Fibroblast of gingiva (primary cell): ENCODE measurements at regions not wholly inside any gene's neighbourhood (a gene's known extent, or its start where the extent isn't known, plus 50 kb on each side); places are given as distances from the start of the nearest gene placed in this dataset.
"Not testable (repeated sequence)": the region's sequence is repeated elsewhere in the genome, so short reads cannot be mapped to it uniquely, and the experiment has no call there.

Source experiments
- DNase-seq: peaks from one replicate; pipeline ENCODE4 v3.0.0-alpha.2; 2011; ENCODE audit warnings: low read depth

DNA sequence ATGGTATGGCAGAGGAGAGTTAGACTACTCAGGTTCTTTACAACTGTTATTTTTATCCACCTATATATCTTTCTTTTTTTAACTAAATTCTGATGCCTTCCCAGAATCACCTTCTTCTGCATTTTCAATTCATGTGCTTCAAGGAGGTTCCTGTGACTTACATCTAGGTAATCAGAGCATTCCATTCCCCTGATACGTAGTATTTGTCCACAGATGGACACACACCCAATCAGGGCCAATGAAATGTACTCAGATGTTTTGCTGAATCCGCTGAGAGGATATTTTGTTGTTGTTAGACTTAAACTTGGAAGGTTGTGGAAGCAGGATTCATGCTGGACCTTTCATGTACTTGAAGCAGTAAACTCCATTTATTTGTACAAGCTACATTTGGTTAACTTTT lies 159.4 kb upstream of the FER start:
- DNase-seq, result no peak

DNA sequence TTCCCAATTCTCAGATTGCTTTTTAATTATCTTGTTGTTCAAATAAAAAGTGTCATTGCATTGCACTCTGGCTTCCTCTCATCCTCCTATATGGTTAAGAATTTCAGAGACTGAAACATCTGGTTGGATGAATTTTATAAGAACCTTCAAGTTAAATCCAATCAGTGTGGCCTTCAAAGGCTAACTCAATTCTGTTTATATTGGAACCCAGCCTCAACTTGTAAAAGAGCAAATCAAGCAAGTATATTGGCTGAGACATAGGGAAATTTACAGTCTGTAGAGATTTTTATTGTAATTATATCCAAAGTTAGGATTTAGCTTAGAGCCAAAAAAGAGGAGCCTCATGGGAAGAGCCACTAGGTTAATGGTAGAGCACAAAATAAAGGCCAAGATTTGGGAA lies 159.9 kb upstream of the FER start:
- no peak for DNase-seq

DNA sequence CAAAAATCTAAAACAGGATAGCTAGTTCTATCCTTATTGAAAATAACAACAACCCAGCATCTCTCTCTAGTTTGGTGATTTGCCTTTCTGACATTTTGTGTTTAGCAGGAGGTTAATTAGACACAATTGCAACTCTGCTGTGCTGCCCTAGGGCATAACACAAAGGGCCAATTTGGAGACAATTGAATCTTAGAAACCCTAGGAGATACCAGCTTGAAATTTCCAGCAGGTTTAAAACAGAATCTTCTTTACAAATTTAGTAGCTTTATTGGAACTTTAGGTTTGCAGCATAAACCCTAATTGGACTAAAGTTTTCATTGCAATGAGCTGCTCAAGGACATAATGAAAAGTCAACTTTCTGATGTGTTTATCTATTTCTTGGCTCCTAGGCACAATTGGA lies 166.7 kb upstream of the FER start:
- no peak for DNase-seq

DNA sequence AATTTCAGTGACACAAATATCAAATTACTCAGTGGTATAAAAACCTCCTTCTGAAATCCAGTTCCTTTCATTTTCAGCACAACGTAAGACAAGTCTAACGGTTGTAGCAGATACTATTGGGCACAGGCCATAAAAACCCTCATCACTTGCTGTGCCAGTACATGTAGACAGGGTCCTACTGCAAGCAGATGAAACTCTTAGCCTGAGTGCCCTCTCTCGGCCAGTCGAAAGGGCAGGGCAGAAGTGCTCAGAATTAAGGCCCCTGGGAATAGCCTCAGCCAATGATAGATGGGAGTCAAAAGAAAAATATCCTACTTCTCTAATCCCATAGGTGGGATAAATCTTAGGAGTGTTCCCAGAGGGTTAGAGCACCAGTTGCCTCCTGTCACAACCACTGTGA lies 168.5 kb upstream of the FER start:
- no peak for DNase-seq

DNA sequence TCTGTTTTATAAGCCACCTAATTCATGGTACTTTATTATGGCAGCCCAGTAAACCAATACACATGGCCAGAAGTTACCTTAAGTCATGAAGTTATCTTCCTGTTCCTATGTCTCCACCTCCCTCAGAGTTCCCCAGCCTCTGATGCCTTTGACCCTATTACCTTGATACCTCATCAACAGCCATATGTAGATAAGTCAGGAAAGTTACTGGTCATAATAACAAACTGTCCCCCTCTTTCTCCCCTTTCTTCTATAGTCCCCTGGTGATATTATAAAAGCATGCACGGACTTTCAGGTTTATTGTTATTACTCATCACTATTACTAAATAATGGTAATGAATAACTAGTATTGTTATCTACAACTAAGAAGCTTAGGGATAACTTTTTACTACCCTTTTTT lies 168.9 kb upstream of the FER start:
- no peak for DNase-seq

DNA sequence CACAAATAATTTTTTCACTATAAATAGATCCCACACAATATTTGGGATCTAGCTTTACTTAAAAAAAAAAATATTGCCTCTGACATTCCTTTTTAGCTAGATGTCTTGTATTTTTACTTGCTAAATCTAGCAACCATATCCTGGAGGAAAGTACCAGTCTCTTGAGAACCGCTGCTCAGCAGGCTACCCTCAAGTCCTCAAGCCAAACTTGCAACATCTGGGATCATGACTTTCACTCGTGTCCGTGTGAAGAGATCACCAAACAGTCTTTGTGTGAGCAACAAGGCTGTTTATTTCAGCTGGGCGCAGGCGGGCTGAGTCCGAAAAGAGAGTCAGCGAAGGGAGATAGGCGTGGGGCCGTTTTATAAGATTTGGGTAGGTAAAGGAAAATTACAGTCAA lies 180.3 kb upstream of the FER start:
- no peak for DNase-seq

DNA sequence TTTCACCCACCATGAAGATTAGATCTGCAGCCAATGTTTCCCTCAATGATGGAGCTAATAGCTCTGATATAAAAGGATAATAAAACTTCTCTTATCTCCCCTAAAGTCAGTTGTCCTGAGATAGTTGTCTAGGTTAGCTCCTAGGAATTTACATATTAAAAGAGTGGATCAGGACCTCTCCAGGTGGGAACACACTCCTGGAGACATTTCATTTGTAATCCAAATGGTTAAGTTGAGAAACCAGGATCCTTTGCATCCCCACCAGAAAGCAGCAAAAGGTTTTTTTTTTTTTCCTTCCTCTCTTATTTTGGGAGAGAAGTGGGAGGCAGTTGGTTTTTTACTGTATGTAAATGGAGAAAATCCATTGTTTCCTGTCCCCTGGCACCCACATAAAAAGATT lies 182.5 kb upstream of the FBXL17 start:
- no peak for DNase-seq

DNA sequence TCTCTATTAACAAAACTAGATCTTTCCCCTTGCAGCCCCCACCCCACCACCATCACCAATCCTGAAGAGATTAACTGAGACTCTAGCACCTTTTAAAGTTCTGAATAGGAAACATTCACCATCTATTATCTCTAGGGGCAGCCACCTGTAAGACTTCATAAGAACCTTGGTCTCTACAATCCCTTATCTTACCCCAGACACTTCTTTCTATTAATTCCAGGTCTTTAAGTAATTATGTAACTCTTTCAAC lies 180.2 kb upstream of the FBXL17 start:
- DNase-seq, result no peak

DNA sequence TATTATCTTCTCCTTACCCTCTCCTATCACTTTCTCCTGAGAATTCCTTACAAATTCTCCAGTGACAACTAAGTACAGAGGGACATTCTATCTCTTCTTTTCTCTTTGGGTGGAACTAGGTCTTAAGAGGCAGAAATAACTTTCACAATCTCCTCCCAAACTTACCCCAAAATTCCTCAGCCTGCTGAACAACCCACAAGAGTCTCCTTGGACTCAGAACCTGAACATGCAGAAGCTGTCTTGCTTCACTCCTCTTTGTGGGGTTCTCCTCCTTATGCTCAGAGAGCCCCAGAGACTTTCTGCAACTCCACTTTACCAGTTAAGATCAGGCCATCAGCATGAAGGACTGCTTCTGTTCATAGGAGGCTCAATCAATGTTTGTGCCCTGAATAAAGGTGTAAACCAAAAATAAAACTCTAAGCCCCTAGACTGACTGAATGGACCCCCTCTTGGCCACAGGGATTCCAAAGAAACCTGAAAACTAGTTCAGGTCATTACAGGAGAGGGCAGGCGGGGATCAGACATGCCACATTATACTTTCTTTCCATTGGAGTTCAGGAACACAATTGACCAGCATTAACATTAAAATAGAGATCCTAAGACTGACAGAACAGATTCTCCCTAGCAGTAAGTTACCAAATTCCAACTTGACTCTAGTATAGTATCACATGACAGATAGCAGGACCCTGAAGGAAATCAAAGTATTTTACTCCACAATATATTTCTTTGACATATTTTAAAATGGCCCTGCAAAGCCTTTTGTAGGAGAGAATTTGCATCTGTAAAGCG lies 179.7 kb upstream of the FBXL17 start:
- peak; percentile 24 for DNase-seq

DNA sequence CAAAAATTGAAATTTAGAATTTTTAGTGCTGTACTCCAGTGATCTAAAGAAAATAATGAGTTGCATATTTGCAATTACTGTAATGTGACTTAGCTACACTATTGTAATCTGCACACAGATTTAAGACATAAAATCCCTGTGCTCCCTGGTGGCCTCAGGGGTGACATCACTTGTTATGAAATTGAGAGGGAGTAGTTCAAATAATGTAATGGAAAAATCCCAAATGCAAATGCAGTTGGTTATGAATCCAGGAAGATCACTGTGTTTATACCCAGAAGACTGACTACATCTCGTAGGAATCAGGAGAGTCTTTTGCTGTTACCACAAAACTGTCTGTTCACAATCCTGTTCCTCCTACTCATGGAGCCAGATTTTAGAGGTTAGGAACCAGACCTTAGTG lies 178.7 kb upstream of the FBXL17 start:
- DNase-seq, result peak; percentile 88

DNA sequence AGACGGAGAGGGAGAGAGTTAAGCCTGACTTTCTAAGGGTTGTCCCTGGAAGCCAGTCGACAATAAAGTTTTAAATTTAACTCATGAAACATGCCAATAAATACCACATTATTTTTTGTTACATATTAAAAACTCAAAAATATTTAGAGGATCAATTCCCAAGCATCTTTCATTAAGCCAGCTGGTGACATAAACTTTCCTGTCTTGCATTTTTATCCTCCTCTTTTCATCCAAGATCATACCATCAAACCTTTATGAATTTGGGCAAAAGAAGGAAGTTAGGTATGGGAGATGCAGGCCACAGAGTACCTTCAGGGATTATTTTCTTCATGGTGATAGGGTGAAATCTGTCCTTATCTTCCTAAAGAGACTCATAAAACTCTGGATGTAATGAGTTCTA lies 178.3 kb upstream of the FBXL17 start:
- DNase-seq, result no peak

DNA sequence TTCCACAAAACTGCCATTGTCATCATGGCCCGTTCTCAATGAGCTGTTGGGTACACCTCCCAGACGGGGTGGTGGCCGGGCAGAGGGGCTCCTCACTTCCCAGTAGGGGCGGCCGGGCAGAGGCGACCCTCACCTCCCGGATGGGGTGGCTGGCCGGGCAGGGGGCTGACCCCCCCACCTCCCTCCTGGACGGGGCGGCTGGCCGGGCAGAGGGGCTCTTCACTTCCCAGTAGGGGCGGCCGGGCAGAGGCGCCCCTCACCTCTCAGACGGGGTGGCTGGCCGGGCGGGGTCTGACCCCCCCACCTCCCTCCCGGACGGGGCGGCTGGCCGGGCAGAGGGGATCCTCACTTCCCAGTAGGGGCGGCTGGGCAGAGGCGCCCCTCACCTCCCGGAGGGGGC lies 176.9 kb upstream of the FBXL17 start:
- DNase-seq, result not testable (repeated sequence)

DNA sequence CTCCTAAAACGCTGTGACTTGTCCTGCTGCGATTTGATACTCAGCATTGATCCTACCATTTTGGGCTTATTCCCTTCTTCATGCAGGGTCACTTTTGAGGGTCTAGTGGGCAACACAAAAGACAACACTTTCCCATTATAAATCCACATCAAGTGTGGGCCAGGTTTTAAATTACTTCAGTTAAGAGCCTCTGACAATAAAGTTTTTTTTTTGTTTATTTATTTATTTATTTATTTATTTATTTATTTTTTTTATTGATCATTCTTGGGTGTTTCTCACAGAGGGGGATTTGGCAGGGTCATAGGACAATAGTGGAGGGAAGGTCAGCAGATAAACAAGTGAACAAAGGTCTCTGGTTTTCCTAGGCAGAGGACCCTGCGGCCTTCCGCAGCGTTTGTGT lies 176.2 kb upstream of the FBXL17 start:
- not testable (repeated sequence) for DNase-seq

DNA sequence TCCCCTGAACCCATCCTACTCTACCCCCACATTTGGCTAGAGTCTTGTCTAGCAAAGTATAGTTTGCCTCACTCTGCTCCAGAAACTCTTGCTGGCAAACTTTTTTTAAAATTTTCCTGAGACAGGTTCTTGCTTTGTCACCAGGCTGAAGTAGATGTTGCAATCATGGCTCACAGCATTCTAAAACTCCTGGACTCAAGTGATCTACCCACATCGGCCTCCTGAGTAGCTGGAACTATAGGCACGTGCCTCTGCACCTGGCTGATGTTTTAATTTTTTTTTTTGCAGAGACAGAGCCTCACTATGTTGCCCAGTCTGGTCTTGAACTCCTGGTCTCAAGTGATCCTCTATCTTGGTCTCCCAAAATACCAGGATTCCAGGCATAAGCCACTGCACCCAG lies 175.8 kb upstream of the FBXL17 start:
- no peak for DNase-seq

DNA sequence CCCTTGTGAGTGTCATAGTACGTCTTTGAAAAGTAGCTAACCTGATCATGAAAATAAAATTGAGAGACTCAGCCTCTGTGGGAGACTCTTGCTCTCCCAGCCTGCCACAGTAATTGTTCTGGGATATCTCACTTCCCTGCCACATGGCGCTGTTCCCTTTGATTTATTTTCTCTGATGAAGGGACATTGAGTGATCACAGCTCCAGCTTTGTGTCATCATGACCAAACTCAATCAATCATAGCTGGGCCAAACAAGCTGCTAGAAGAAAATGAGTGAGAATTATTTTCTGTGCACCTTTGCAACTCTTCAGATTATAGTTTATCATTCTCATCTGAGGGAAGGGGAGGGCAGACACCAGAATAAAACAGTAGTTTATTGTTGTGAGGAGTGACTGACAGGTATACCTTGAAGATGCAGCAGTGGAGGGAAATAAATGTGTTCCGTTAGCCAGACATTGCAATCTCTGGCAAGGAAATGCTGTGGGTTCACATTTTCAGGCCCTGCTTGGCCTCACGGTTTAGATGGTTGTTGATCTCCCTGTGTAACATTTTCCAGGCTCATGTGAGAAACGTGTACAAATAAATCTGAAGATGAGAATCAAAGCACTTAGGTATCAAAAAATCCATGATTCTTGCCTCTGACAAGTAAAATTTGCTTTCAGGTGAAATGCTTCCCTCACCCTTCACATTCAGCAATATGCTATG lies 174.7 kb upstream of the FBXL17 start:
- DNase-seq, result no peak

DNA sequence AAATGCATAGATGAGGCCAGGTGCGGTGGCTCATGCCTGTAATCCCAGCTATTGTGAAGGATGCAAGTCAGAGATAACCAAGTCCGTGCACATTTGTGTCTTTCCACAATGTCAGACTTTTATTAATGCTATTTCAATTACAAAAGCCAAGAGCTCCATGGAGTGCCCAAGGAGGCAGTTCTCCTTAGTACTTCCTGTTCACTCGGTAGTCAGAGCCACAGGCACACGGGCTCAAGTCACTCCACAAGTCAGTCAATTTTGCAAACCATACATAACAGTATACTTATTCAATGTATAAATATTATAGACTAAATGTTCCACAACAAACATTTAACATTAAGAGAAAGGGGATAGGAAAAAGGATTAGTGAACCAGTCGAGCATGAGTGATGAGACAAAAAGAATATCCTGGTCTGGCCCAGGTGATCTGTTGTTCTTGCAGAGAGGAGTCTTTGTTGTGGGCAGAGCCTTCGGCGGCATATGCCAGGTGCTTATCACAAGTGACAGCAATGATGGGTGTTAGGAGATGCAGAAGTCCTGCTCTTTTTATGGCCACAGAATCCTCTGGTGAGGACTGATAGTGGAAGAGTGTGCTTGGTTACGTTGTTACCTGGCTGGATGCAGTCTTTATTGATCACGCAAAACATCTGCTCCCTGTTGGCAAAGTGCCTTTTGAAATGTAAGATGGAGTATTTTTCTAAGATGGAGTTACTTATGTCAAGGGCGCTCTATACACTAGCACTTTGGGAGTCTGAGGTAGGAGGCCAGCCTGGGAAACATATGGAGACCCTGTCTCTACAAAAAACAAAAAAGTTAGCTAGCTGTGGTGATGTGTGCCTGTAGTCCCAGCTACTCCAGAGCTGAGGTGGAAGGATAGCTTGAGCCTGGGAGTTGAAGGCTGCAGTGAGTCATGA lies 167.0 kb upstream of the FBXL17 start:
- no peak for DNase-seq

DNA sequence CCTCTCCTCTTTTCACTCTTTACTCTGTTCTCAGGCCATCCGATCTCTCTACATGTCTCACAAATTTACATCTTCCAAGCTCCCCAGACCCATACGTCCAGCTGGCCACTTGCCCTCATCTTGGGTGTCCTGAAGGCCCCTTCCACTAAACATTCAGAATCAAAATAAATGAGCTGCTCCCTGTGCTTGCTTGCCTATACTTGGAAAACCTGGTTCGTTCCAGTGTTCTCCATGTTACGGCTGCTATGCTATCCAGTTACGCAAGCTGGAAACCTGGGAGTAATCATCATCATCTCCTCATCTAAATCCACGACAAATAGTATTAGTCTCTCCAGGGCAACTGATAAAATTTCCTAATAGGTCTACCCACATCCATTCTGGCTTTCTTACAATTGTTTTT lies 165.0 kb upstream of the FBXL17 start:
- no peak for DNase-seq

DNA sequence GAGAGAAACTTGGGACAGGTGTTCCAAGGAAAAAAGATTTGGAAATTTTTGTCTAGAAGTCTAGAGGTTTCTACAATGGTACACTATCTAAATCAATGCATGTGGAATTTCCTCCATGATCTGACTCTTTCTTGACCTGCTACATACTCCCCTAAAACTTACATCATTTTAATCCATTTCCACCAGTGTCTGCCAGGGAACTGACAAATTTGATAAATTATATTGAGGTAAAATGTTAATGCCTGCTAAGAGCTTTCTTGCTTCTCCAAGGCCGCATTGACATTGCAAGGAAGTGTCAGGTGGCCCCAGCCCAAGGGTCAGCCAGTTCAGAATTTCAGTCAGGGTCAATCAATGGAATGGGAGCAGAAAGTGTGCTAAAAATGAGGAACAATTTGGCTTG lies 163.4 kb upstream of the FBXL17 start:
- DNase-seq, result no peak

DNA sequence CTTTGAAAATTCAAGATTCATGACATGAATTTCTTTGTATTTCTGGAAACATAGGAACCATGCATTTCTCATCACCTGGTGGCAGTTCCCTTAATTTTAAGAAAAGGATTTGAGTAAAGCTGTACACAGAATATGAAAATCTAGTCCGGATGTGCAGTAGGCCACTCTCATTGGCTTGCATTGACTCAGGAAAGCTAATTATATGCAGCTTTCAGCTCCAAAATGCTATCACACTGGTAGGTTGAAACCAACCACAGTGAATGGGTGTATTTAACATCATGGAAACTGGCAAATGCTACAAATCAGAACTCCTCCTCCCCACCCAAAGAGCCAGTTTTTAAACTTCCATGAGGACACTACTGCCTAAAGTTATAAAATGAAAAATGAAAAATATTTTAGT lies 161.6 kb upstream of the FBXL17 start:
- no peak for DNase-seq

DNA sequence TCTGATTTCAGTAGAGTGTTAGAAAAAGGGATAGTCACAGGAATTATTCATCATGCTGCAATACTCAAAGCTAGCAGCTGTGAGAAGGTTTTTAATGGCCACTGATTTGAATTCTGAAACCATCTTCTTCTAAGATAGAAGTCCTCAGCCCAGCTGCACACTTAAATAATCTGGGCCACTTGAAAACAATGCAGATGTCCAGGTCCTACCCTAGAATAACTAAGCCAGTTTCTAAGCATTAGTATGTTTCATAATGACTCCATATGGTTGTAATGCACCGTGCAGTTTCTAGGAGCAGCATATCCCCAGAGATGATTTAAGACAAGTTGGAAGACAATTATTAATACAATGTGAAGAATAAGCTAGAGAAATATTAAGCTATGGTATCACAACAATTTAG lies 159.9 kb upstream of the FBXL17 start:
- no peak for DNase-seq

DNA sequence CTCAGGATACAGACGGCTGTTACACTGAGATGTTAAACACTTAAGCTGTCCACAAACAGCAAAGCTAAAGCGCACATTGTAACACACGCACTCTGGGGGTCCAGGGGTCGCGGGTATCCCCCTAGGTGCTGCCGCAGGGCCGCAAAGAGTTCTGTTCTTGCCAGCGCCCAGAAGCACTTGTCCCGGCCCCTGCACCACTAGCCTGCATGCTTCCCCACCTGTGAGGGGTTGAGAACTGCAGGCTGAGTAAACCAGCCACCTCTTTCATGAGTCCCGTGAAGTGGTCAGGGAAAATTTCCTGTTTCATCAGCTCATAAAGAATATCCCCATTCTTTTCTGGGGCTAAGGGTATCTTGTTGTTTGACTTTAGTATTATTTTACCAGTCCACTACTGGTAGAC lies 154.4 kb upstream of the FBXL17 start:
- no peak for DNase-seq

DNA sequence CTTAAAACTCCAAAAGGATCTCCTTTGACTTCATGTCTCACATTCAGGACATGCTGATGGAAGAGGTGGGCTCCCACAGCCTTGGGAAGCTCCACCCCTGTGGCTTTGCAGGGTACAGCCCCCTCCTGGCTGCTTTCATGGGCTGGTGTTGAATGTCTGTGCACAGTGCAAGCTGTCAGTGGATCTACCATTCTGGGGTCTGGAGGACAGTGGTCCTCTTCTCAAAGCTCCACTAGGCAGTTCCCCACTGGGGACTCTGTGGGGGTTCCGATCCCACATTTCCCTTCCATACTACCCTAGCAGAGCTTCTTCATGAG lies 150.2 kb upstream of the FBXL17 start:
- DNase-seq, result not testable (repeated sequence)

DNA sequence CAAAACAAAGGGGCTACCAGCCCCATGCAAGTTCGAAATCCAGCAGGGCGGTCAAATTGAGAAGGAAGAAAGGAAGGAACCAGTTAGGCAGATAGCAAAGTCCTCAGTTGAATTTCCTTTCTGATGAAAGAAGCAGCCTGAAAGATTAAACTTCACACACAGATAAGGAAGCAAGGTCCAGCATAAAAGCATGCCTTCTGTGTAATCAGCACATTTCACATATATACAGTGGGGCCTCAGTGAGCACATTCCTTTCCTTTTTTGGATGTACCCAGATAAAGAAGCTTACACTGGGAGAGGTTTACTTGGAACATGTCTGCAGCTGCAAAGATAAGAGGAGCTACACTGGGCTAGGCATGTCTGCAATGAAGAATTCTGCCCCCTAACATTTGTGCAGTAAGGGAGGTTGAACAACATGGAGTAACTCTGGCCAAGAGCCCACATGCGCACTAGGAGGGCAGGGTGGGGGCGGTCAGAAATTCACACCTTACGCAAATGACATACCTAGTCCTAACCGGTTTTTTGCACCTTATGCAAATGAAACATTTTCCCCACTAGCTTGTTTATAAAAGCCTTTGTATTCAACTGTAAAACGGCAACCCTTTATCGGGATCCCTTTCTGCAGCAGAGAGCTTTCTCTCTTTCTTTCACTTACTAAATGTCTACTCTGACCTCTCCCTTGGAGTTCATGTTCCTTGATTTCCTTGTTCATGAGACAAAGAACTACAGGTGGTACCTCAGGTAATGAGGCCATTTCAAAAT lies 149.7 kb upstream of the FBXL17 start:
- no peak for DNase-seq
